Endothelial cell of umbilical vein (primary cell): ENCODE measurements at regions not wholly inside any gene's neighbourhood (a gene's known extent, or its start where the extent isn't known, plus 50 kb on each side); places are given as distances from the start of the nearest gene placed in this dataset.

Source experiments
- BruUV-seq: library from RNA; stranded (reverse); fragments of 400-500 nt; replicated peaks from 2 replicates; lab custom pipeline; 2021; lab: Mats Ljungman, UMichigan
- CTCF ChIA-PET: fragments of 300-600, 350-600 bp; sonication (Branson Sonifier 250); formaldehyde crosslinking; loops from one replicate; lab custom pipeline; 2021; ENCODE audit warnings: antibody characterized with exemption, inconsistent platforms; lab: Charles Lee
- POLR2A ChIA-PET: fragments of 300-600, 350-600 bp; sonication (Branson Sonifier 250); formaldehyde crosslinking; loops from one replicate; lab custom pipeline; 2021; ENCODE audit warnings: antibody characterized with exemption, inconsistent platforms; lab: Charles Lee
- DNase-seq: peaks from one replicate; pipeline ENCODE4 v3.0.0-alpha.2; 2011; ENCODE audit warnings: low read depth, low spot score
- FAIRE-seq: peaks from 2 replicates; lab custom pipeline; 2011; peaks lifted over from hg19 to GRCh38; lab: Jason Lieb, UNC
- H2AFZ ChIP-seq: 2 replicates; pipeline ENCODE4 v1.6.0; 2012; ENCODE audit warnings: low read depth, low read length, control low read depth, inconsistent platforms
- H3K27ac ChIP-seq: 2 replicates; pipeline ENCODE4 v1.5.1; 2011; ENCODE audit warnings: low read depth, mild to moderate bottlenecking, control low read depth, low read length, moderate library complexity; ENCODE audit not compliant: insufficient read depth
- H3K27me3 ChIP-seq, 2 experiments: 2 replicates each; pipeline versions ENCODE4 v1.6.0 to v1.6.1; 2011; ENCODE audit warnings: low read length in 2 of 2, mixed read lengths in 1 of 2; ENCODE audit not compliant: control insufficient read depth in 2 of 2, insufficient read depth in 2 of 2
- H3K36me3 ChIP-seq, 2 experiments: 2 replicates in 1 of 2; 3 replicates in 1 of 2; pipeline ENCODE4 v1.5.1; 2011; ENCODE audit warnings: low read length in 2 of 2, mild to moderate bottlenecking in 1 of 2, moderate library complexity in 1 of 2; ENCODE audit not compliant: control insufficient read depth in 2 of 2, insufficient read depth in 2 of 2; ENCODE audit errors: extremely low read depth in 1 of 2
- H3K4me1 ChIP-seq: 3 replicates; pipeline ENCODE4 v1.5.1; 2011; ENCODE audit warnings: mild to moderate bottlenecking, low read length; ENCODE audit not compliant: control insufficient read depth, insufficient read depth; ENCODE audit errors: extremely low read depth
- H3K4me2 ChIP-seq: 2 replicates; pipeline ENCODE4 v1.6.1; 2011; ENCODE audit warnings: low read length, control low read depth, mixed read lengths; ENCODE audit not compliant: insufficient read depth
- H3K4me3 ChIP-seq, 3 experiments: fragments of 200-600 bp in 1 of 3; sonication (generic), shearing (Covaris generic) in 1 of 3; replicated peaks in 1 of 3; 2 replicates each; pipeline ENCODE4 v1.5.1; 2011 to 2016; ENCODE audit warnings: control low read depth in 3 of 3, low read length in 3 of 3, mild to moderate bottlenecking in 2 of 3, inconsistent platforms in 1 of 3, low read depth in 1 of 3, moderate library complexity in 1 of 3; ENCODE audit not compliant: insufficient read depth in 1 of 3
- H3K79me2 ChIP-seq: 2 replicates; pipeline ENCODE4 v1.6.0; 2012; ENCODE audit warnings: low read length, inconsistent platforms; ENCODE audit not compliant: control insufficient read depth, insufficient read depth
- H3K9ac ChIP-seq: replicated peaks from 2 replicates; pipeline ENCODE3; 2011; ENCODE audit warnings: low read length, control low read depth; ENCODE audit not compliant: insufficient read depth; ENCODE audit errors: extremely low read depth
- H3K9me1 ChIP-seq: replicated peaks from 3 replicates; pipeline ENCODE4 v1.6.0; 2011; ENCODE audit warnings: mild to moderate bottlenecking, low read length; ENCODE audit not compliant: control insufficient read depth, insufficient read depth; ENCODE audit errors: extremely low read depth
- H3K9me3 ChIP-seq: replicated peaks from 2 replicates; pipeline ENCODE4 v1.5.1; 2012; ENCODE audit warnings: low read length, inconsistent platforms; ENCODE audit not compliant: control insufficient read depth, insufficient read depth
- H4K20me1 ChIP-seq: replicated peaks from 2 replicates; pipeline ENCODE3; 2011; ENCODE audit warnings: mild to moderate bottlenecking, low read length; ENCODE audit not compliant: control insufficient read depth, insufficient read depth; ENCODE audit errors: extremely low read depth
- CTCF ChIP-seq, 2 donors: IDR thresholded peaks; 1 replicate in 1 of 2; 2 replicates in 1 of 2; pipeline ENCODE4 v1.5.1; 2011; ENCODE audit warnings: low read length in 2 of 2, mild to moderate bottlenecking in 2 of 2, moderate library complexity in 2 of 2, control low read depth in 1 of 2, inconsistent platforms in 1 of 2, low read depth in 1 of 2; ENCODE audit not compliant: insufficient read depth in 1 of 2; ENCODE audit errors: extremely low read depth in 1 of 2
- EZH2 ChIP-seq: IDR thresholded peaks from 2 replicates; pipeline ENCODE4 v1.6.1; 2012; ENCODE audit warnings: borderline replicate concordance, low read depth, mild to moderate bottlenecking, moderate library complexity, low read length, inconsistent platforms; ENCODE audit not compliant: severe bottlenecking
- FOS ChIP-seq: IDR thresholded peaks from 2 replicates; pipeline ENCODE4 v1.6.1; 2011; ENCODE audit warnings: mild to moderate bottlenecking, low read length, moderate library complexity, borderline replicate concordance; ENCODE audit not compliant: insufficient read depth
- GATA2 ChIP-seq: IDR thresholded peaks from 2 replicates; pipeline ENCODE4 v1.7.0; 2011; ENCODE audit warnings: low read depth, mild to moderate bottlenecking, moderate library complexity, mixed read lengths, low read length; ENCODE audit not compliant: insufficient read length, insufficient read depth
- JUN ChIP-seq: IDR thresholded peaks from 2 replicates; pipeline ENCODE4 v1.6.1; 2011; ENCODE audit warnings: borderline replicate concordance, low read depth; ENCODE audit not compliant: insufficient read length, insufficient read depth
- MAX ChIP-seq: IDR thresholded peaks from 2 replicates; pipeline ENCODE4 v1.6.1; 2011; ENCODE audit not compliant: insufficient read depth, insufficient read length
- MYC ChIP-seq: IDR thresholded peaks from one replicate; pipeline ENCODE4 v1.6.1; 2011; ENCODE audit warnings: mild to moderate bottlenecking, low read depth, low read length
- POLR2A ChIP-seq: IDR thresholded peaks from 2 replicates; pipeline ENCODE4 v1.6.1; 2012; ENCODE audit warnings: low read depth, mild to moderate bottlenecking, control low read depth, low read length
- POLR2AphosphoS5 ChIP-seq: IDR thresholded peaks from 2 replicates; pipeline ENCODE4 v1.6.1; 2012; ENCODE audit warnings: low read depth, mild to moderate bottlenecking, control low read depth, low read length, moderate library complexity; ENCODE audit not compliant: insufficient read depth
- dilution Hi-C: fragments of 300-500 bp; cut with MboI; formaldehyde crosslinking; loops from one replicate; pipeline ENCODE4 v1.15.0; 2019; ENCODE audit warnings: low sequenced_read_pairs; ENCODE audit not compliant: extremely low pct_ligation_motif_present
- intact Hi-C: fragments of 100-400 bp; cut with micrococcal nuclease; formaldehyde crosslinking; loops from one replicate; pipeline ENCODE4 v1.10.0; 2022

- Histone ChIP-seq H3K79me2 (no peaks in the 10 kb centered on the region), H3K27ac (no peak overlapping the region), H3K36me3 (no peaks in the 10 kb centered on the region), H3K4me1 (no peaks in the 10 kb centered on the region), H4K20me1 (no peaks in the 10 kb centered on the region), H3K9me1 (no peaks in the 10 kb centered on the region), H3K4me2 (no peak overlapping the region), H3K9me3 (no peaks in the 10 kb centered on the region), H3K27me3 (no peaks in the 10 kb centered on the region), H3K9ac (no peak overlapping the region), H2AFZ (no peak overlapping the region), H3K4me3 (no peak overlapping the region)
- intact Hi-C loops (no loop called here), dilution Hi-C loops (no loop called here)
- TF ChIP-seq MYC (no peak), MAX (no peak), FOS (no peak), JUN (no peak), GATA2 (no peak), CTCF (IDR thresholded peaks at IDR 0.05; ENCODE audit: extremely low read depth in 1 of 2, insufficient read depth in 1 of 2, low read depth in 1 of 2, low read length in 2 of 2) (no peak), EZH2 (no peak), POLR2AphosphoS5 (no peak), POLR2A (no peak)
- ChIA-PET POLR2A (interaction anchor here (1.3 kb wide), 1 partner anchor 391 kb away, joined by 4 read pairs; no protein-coding TSS in a partner anchor), CTCF (no interaction called here)
- DNase-seq = no peak
- no peak for FAIRE-seq
- BruUV-seq = no TSS peak
Measured at GRCh38 chr12:91753649-91754048, 392.0 kb downstream of the BTG1 start.
